ENCODE measurements at regions not wholly inside any gene's neighbourhood (a gene's known extent, or its start where the extent isn't known, plus 50 kb on each side); places are given as distances from the start of the nearest gene placed in this dataset.

DNA sequence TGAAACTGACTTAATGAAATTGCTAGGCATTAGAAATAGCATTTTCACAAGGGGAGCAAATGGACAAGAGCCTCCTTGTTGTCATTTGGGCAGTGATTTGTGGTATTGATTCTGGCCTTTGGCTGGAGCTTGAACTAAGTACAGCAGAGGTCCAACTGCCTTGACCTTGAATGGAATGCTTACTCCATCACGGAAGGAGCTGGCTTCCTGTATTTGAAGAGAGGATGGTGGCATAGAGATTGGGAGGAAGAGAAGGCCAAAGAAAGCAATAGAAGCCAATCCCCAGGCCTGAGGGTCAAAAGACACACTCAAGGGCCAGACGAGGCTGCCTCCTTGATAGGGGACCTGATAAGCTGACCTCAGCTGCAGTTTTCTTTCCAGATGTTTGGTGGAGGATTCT, 126.6 kb upstream of the MPPED2 start:
- no peak overlapping the region for H3K4me2 ChIP-seq (ENCODE audit: low read length)
- no peak overlapping the region for H3K4me3 ChIP-seq (ENCODE audit: insufficient read depth, low read depth, low read length)
- no peaks in the 10 kb centered on the region for H4K20me1 ChIP-seq (ENCODE audit: insufficient read depth, low read length)
- FAIRE-seq (no peak), DNase-seq (ENCODE audit: low read depth) (no peak)
- H3K4me1 ChIP-seq (ENCODE audit: insufficient read depth, low read length) = no peaks in the 10 kb centered on the region
- no peaks in the 10 kb centered on the region for H3K27me3 ChIP-seq (ENCODE audit: insufficient read depth, low read length)
- no peak for TF ChIP-seq EZH2 (IDR thresholded peaks at IDR 0.05; ENCODE audit: insufficient read depth, low read length)
- TF ChIP-seq CTCF (IDR thresholded peaks at IDR 0.05; ENCODE audit: insufficient read depth, low read depth, low read length) = no peak
- no peak overlapping the region for H3K9ac ChIP-seq (ENCODE audit: low read length)
- no peak overlapping the region for H3K27ac Mint-ChIP-seq (ENCODE audit: unreplicated experiment)
- H3K4me3 Mint-ChIP-seq (ENCODE audit: unreplicated experiment) = no peak overlapping the region
- no peaks in the 10 kb centered on the region for H3K9me3 ChIP-seq (ENCODE audit: insufficient read depth, low read depth, low read length)
- H3K36me3 ChIP-seq (ENCODE audit: insufficient read depth, low read length) = no peaks in the 10 kb centered on the region
- H2AFZ ChIP-seq (ENCODE audit: low read depth, low read length) = no peak overlapping the region
- H3K27me3 Mint-ChIP-seq (ENCODE audit: low read depth, unreplicated experiment) = peaks cover 1% of the 10 kb centered on the region
- no peaks in the 10 kb centered on the region for H3K9me3 Mint-ChIP-seq (ENCODE audit: unreplicated experiment)
- H3K36me3 Mint-ChIP-seq (ENCODE audit: low read depth, unreplicated experiment) = no peaks in the 10 kb centered on the region
- H3K27ac ChIP-seq (ENCODE audit: low read depth, low read length) = no peak overlapping the region
- H3K4me1 Mint-ChIP-seq (ENCODE audit: low read depth, unreplicated experiment) = no peaks in the 10 kb centered on the region
- H3K79me2 ChIP-seq (ENCODE audit: insufficient read depth, low read length) = no peaks in the 10 kb centered on the region

GRCh38 chr11:30710221-30710620, 124.1 kb upstream of the MPPED2 start:
- Mint-ChIP-seq H3K4me3 (ENCODE audit: unreplicated experiment) (no peak overlapping the region), H3K9me3 (ENCODE audit: unreplicated experiment) (no peaks in the 10 kb centered on the region), H3K4me1 (ENCODE audit: low read depth, unreplicated experiment) (no peaks in the 10 kb centered on the region), H3K27ac (ENCODE audit: unreplicated experiment) (no peak overlapping the region), H3K36me3 (ENCODE audit: low read depth, unreplicated experiment) (no peaks in the 10 kb centered on the region), H3K27me3 (ENCODE audit: low read depth, unreplicated experiment) (no peaks in the 10 kb centered on the region)
- Histone ChIP-seq H3K27me3 (ENCODE audit: insufficient read depth, low read length) (no peaks in the 10 kb centered on the region), H3K9ac (ENCODE audit: low read length) (no peak overlapping the region), H3K4me3 (ENCODE audit: insufficient read depth, low read depth, low read length) (no peak overlapping the region), H3K27ac (ENCODE audit: low read depth, low read length) (no peak overlapping the region), H4K20me1 (ENCODE audit: insufficient read depth, low read length) (no peaks in the 10 kb centered on the region), H3K4me2 (ENCODE audit: low read length) (no peak overlapping the region), H3K4me1 (ENCODE audit: insufficient read depth, low read length) (no peaks in the 10 kb centered on the region), H2AFZ (ENCODE audit: low read depth, low read length) (no peak overlapping the region), H3K36me3 (ENCODE audit: insufficient read depth, low read length) (no peaks in the 10 kb centered on the region), H3K9me3 (ENCODE audit: insufficient read depth, low read depth, low read length) (no peaks in the 10 kb centered on the region), H3K79me2 (ENCODE audit: insufficient read depth, low read length) (no peaks in the 10 kb centered on the region)
- TF ChIP-seq EZH2 (IDR thresholded peaks at IDR 0.05; ENCODE audit: insufficient read depth, low read length) = no peak
- no peak for TF ChIP-seq CTCF (IDR thresholded peaks at IDR 0.05; ENCODE audit: insufficient read depth, low read depth, low read length)
- no peak for DNase-seq (ENCODE audit: low read depth)
- FAIRE-seq = no peak

- Mint-ChIP-seq H3K27me3 (ENCODE audit: low read depth, unreplicated experiment) (no peaks in the 10 kb centered on the region), H3K4me3 (ENCODE audit: unreplicated experiment) (no peak overlapping the region)
- FAIRE-seq = no peak
Observed at GRCh38 chr11:30707110-30707509, 121.0 kb upstream of the MPPED2 start.

More at GRCh38 chr11:30707110-30707509, 121.0 kb upstream of the MPPED2 start:
- H3K27ac Mint-ChIP-seq (ENCODE audit: unreplicated experiment) = no peak overlapping the region
- Histone ChIP-seq H4K20me1 (ENCODE audit: insufficient read depth, low read length) (no peaks in the 10 kb centered on the region), H3K27ac (ENCODE audit: low read depth, low read length) (no peak overlapping the region), H3K4me3 (ENCODE audit: insufficient read depth, low read depth, low read length) (no peak overlapping the region), H3K79me2 (ENCODE audit: insufficient read depth, low read length) (no peaks in the 10 kb centered on the region), H2AFZ (ENCODE audit: low read depth, low read length) (no peak overlapping the region), H3K9me3 (ENCODE audit: insufficient read depth, low read depth, low read length) (no peaks in the 10 kb centered on the region), H3K9ac (ENCODE audit: low read length) (no peak overlapping the region), H3K36me3 (ENCODE audit: insufficient read depth, low read length) (no peaks in the 10 kb centered on the region), H3K4me2 (ENCODE audit: low read length) (no peak overlapping the region), H3K27me3 (ENCODE audit: insufficient read depth, low read length) (no peaks in the 10 kb centered on the region), H3K4me1 (ENCODE audit: insufficient read depth, low read length) (no peaks in the 10 kb centered on the region)
- H3K9me3 Mint-ChIP-seq (ENCODE audit: unreplicated experiment) = no peaks in the 10 kb centered on the region
- H3K36me3 Mint-ChIP-seq (ENCODE audit: low read depth, unreplicated experiment) = no peaks in the 10 kb centered on the region
- TF ChIP-seq EZH2 (IDR thresholded peaks at IDR 0.05; ENCODE audit: insufficient read depth, low read length) = no peak
- no peak for TF ChIP-seq CTCF (IDR thresholded peaks at IDR 0.05; ENCODE audit: insufficient read depth, low read depth, low read length)
- H3K4me1 Mint-ChIP-seq (ENCODE audit: low read depth, unreplicated experiment) = no peaks in the 10 kb centered on the region
- no peak for DNase-seq (ENCODE audit: low read depth)
